HG02759 (cell line): ENCODE measurements at regions not wholly inside any gene's neighbourhood (a gene's known extent, or its start where the extent isn't known, plus 50 kb on each side); places are given as distances from the start of the nearest gene placed in this dataset.

ENCODE experiments used
- ATAC-seq: cut with Tn5 transposase; IDR thresholded peaks from one replicate; pipeline ENCODE4 v1.9.1; 2021; ENCODE audit warnings: mild to moderate bottlenecking, moderate library complexity; ENCODE audit not compliant: unreplicated experiment

- no peak for ATAC-seq
Observed at GRCh38 chr5:73312146-73312871, 136.3 kb downstream of the FOXD1 start.

GRCh38 chr5:73311291-73312110 lies 137.1 kb downstream of the FOXD1 start:
- ATAC-seq = no peak

GRCh38 chr5:73307645-73308355 lies 134.8 kb downstream of the TMEM174 start:
- ATAC-seq = no peak

- no peak for ATAC-seq
Observed at GRCh38 chr5:73306741-73307275, 133.8 kb downstream of the TMEM174 start.

GRCh38 chr5:73306078-73306719 lies 133.2 kb downstream of the TMEM174 start:
- ATAC-seq = no peak

GRCh38 chr5:73305386-73305785 lies 132.4 kb downstream of the TMEM174 start:
- ATAC-seq = no peak

GRCh38 chr5:73304381-73304780 lies 131.4 kb downstream of the TMEM174 start:
- ATAC-seq = no peak

GRCh38 chr5:73303148-73304079 lies 130.4 kb downstream of the TMEM174 start:
- ATAC-seq = no peak

GRCh38 chr5:73302797-73303147 lies 129.8 kb downstream of the TMEM174 start:
- ATAC-seq = no peak

- no peak for ATAC-seq
Observed at GRCh38 chr5:73301208-73301901, 128.4 kb downstream of the TMEM174 start.

- ATAC-seq = no peak
Observed at GRCh38 chr5:73300337-73301207, 127.6 kb downstream of the TMEM174 start.

- no peak for ATAC-seq
Observed at GRCh38 chr5:73299665-73300336, 126.8 kb downstream of the TMEM174 start.

GRCh38 chr5:73298772-73299630 lies 126.0 kb downstream of the TMEM174 start:
- ATAC-seq = no peak

GRCh38 chr5:73298251-73298771 lies 125.3 kb downstream of the TMEM174 start:
- ATAC-seq = no peak

GRCh38 chr5:73297430-73297829 lies 124.4 kb downstream of the TMEM174 start:
- ATAC-seq = no peak

- no peak for ATAC-seq
Observed at GRCh38 chr5:73296772-73297171, 123.8 kb downstream of the TMEM174 start.

GRCh38 chr5:73295921-73296320 lies 122.9 kb downstream of the TMEM174 start:
- ATAC-seq = no peak
